COLO668 (cell line): ENCODE measurements at regions not wholly inside any gene's neighbourhood (a gene's known extent, or its start where the extent isn't known, plus 50 kb on each side); places are given as distances from the start of the nearest gene placed in this dataset.
A peak's percentile ranks its signal among the peaks of the same experiment; 100 is the strongest.

ENCODE experiments used
- DNase-seq: peaks from one replicate; lab custom pipeline; 2025; ENCODE audit not compliant: unreplicated experiment; lab: John Stamatoyannopoulos, UW

- no peak for DNase-seq
Measured at GRCh38 chr18:78601923-78602322, 377.7 kb upstream of the SALL3 start.

DNA sequence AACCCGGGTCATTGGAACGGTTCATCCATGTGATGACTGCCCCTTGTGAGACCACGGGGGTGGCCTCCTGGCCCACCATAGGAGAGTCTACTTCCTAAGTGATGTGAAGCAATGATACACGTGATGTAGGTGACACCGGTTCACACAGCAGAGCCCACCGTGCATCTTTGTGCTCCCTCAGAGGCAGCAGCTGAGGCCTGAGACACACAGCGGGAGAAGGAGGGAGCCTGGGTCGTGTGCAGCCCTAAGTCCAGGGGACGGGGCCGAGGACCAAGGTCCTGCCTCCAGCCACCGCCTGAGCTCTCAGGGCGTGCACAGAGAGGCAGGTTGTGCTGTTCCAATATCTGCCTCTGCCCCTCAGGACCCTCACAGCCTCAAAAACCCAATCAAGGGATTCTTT is 377.2 kb upstream of the SALL3 start:
- no peak for DNase-seq

DNA sequence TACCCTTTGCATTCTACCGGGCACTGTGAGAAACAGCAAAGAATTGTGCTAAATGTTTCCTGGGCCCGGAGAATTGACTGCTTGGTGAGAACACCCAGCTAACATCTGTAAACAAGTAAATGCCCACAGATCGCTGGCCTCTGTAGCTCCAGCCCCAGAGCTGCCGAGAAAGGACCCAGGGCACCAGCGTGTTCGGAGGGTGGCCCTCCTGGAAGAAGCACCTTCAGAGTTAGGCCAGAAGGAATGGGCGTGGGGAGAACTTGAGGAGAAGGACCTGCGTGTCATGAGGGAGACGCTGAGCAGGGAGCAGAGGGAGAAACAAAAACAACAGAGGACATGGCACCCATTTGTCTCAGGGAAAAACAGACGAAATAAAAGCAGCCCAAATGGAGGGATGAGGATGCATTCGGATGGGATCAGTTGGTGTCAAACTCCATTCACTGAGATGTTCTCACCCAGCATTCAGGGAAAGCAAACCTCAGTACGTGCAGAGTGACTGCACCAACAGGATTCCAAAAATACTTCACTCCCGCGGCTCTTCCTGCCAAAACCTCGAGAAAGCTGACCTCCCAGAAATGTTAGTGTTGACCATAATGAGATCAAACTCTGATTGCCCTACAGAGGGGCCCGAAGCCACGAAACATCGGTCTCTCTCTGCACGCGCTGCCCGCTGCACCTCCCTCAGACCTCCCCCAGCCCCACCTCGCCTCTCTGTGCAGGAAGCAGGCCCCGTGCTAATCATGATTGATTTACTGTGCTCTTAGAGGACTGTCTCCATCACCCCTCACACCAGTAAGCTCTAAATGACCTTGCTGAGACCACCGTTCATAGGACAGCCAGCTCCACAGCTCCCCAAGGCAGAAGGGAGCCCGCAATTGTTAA is 376.3 kb upstream of the SALL3 start:
- DNase-seq = no peak

DNA sequence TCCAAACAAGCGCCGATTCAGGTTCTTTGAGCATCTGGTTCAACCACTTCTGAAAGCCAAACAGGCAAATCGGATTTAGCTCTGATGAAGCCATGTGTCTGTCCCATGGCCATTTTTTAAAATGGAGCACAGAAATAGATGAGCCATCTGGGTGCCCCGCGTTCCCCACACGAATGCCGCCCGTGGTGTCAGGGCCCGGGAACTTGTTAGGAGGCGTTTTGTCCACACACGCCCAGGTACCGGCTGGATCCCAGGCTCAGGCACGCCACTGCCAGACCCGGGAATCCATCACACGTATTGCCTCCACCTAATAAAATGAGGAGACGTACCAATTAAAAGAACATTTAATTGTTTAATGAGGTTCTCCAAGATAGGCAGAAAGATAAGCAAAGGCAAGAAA is 374.4 kb upstream of the SALL3 start:
- no peak for DNase-seq

- no peak for DNase-seq
Measured at GRCh38 chr18:78607221-78607620, 372.4 kb upstream of the SALL3 start.

GRCh38 chr18:78607784-78608183 is 371.8 kb upstream of the SALL3 start:
- no peak for DNase-seq

GRCh38 chr18:78610179-78610578 is 369.4 kb upstream of the SALL3 start:
- DNase-seq = no peak

DNA sequence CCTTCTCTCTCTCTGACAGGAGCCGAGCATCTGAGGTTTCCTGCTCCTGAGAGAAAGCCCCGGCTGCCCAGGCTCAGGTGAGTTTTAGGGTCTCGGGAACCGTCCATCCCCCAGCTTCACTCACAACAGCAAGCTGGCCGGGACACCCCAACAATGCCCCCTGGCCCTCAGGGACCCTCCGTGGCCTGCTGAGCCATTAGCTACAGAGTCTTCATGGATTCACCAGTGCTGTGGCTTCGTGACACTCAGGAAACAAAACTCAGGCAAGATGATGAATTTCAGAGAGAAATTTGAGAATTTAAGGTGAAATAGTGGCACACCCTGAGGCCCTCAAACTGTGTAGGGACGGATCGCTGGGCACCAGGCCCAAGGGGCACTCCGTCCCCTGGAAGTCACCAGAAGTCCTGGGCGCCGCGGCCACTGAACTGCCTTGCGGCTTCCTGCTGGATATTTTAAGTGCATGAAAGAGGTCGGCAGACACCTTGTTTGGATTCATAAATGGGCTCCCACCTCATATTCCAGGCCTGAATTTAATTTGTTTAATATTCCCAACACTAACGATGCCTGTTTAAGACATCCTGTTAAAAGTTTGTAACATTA is 368.3 kb upstream of the SALL3 start:
- DNase-seq = no peak

GRCh38 chr18:78611869-78612268 is 367.7 kb upstream of the SALL3 start:
- DNase-seq = no peak

DNA sequence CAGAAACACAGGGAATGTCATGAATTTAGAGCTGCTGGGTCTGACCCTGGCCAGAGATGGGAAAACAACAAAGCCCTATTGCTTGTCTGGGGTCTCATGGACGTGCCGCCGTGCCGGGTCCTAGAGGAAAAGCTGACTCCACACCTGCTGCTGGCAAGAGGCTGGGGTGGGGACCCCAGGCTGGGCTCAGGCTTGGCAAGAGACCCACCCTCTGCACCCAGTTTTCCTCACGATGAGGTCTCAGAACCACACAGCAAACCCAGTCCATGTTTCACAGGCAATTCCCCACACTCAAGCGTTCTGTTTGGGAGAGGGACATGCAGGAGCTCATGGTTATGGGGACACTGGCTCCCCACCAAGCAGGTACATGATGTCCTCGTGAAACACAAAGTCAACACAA is 367.3 kb upstream of the SALL3 start:
- no peak for DNase-seq

DNA sequence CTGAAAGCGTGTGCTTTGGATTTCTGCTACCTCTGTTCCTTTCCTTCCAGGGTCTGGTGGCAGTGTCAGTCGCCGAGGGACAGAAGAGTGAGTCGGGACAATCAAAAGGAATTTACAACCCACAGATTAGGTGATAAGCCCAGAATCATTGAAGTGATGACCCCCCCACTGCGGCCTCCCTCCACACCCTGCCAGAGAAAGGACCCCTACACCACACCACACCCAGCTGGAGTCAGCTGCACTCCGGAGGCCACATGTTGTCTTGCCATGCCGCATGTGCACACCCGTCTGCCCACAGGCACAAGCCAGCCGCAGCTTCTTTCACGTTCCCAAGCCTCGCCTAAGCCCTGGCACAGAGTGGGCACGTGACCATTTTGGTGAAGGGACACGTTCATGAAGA is 366.8 kb upstream of the SALL3 start:
- DNase-seq = no peak

DNA sequence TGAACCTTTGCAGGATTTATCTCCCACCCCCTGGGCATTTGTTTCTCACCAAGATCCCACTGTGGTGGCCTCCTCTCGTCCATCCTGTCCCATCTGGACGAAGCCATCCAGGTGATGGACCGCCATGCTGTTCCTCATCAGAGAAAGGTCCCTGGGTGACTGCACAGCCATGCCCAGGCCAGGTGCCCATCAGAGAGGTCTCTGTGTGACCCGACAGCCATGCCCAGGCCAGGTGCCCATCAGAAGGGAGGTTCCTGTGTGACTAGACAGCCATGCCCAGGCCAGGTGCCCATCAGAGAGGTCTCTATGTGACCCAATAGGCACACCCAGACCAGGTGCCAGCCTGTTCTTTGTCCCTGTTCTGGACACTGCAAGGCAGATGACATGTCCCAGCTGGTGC is 360.9 kb upstream of the SALL3 start:
- no peak for DNase-seq

DNA sequence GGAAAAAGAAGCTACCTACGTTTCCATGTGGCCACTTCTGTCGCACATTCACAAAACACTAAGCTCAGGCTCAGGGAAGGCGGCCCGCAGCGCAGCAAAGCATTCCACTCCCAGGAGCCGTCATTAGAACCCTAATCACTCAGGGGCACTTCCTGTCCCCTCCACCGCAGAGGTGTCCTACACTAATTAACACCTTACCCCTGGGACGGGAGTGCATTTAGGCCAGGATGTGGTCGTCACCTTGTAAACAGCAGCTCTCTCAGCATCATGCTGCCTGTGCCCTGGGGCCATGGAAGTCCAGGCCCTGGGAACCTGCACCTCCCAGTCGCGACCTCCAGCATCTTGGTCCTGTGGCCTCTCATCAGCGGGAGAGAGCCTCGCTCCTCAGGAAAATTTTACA is 359.8 kb upstream of the SALL3 start:
- DNase-seq = peak; percentile 25

- DNase-seq = no peak
Measured at GRCh38 chr18:78620326-78620725, 359.3 kb upstream of the SALL3 start.

DNA sequence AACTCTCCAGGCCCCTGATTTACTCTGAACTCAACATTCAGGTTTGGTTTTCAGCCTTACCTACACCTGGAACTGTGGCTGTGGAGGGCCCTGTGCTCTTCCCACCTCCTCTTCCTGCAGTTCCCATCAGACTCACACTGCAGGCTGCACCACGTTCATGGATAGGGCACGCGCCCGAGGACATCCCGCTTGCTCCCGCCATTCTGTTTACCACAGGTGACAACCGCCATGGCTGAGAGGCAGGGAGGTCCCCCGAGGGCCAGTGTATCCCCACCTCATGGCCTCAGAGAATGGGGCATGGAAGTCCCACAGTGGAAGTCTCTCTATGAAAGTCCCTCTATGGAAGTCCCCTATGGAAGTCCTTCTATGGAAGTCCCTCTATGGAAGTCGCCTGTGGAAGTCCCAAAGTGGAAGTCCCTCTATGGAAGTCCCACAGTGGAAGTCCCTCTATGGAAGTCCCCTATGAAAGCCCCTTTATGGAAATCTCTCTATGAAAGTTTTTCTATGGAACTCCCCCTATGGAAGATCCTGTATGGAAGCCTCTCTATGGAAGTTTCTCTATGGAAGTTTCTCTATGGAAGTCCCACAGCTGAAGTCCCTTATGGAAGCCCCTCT is 358.4 kb upstream of the SALL3 start:
- no peak for DNase-seq

- no peak for DNase-seq
Measured at GRCh38 chr18:78622251-78622906, 357.2 kb upstream of the SALL3 start.

DNA sequence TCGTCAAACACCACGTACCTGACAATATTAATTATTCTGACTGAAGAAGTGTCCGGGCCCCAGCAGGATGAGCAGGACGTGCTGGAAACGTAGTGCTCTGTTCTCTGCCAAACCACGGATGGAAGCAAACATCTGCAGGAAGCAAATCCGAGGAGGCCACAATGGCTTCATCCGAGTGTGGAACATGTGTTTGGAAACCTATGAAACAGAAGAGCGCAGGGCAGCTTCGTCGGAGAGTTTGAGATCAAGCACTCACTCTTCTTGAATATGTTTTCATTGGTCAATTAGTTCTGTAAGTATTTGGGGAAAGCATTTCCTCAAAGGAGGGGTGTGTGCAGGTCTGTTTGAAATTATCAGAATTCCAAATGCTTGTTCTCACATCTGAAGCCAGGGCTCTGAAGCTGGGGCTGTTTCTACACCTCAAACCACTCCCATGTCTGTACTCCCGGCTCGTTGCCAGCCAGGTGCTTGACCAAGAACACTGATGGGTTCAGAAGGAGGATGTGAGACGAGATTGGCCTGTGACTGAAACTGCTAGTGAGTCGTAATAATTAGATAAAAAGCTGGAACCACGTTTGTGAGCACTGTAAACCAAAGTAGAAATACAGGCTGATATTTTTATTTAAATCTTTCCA is 356.6 kb upstream of the SALL3 start:
- no peak for DNase-seq

DNA sequence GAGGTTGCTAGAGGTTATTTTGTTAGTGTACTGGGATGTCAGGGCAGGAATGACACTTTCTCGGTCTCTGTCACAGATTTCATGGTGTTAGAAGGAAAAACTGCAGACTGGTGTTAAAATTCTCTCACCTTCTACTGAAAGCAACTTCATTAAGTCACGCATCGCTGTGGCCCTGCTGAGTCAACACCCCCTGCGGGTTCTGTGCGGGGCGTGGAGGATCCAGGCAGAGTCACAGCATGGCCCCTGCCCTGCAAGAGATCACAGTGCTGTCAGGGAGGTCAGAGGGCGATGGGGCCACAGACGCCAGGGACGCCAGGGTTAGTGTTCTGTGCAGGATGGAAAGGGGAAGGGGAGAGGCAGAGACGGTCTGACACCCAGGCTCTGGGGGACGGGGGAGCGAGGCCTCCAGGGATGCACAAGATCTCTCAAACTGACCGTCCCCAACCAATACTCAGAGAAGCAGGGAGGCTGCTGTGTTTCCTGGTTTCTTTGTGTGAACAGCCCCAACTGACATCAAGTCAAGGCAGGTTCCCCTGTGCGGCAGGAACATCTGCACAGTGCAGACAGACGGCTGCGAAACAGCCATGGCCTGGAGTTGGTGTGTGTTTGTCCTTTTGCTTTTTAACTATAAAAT is 354.9 kb upstream of the SALL3 start:
- DNase-seq = no peak

- DNase-seq = no peak
Measured at GRCh38 chr18:78625847-78626246, 353.8 kb upstream of the SALL3 start.

DNA sequence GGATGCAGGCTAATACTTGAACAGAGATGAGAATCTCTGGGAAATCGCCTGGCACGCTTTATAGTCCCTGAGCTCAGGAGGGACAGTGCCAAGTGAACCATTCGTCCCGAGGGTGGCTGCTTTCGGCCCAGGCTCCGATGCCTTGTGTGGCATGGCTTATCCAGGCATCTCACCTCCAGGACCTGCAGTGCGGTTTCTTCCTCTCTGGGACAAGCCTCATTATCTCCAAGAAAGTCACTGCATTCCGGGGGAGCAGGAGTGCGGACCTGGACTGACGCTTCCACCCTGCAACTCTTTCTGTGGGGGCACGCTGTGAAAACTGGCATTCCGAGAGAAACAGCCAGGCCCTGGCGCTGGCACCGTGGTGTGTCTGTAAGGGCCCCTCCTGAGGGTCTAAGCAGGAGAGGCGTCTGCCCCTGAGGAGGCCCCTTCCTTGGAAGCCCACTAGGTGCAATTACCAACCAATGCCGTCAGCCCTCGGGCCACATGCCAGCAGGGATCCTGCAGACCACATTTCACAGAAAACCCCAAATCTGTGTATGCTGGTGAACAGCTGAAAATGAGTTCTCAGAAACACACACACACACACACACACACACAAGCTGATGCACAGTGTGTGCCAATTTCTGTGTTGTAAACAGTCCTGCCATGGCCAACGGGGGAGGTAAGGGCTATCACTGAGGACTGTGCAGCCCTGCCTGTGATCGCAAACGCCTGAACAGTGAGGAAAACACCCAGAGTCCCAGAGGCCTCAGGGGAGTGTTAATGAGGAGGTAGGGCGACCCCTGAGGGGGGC is 351.9 kb upstream of the SALL3 start:
- DNase-seq = no peak
